GM13976 (cell line): ENCODE measurements at regions not wholly inside any gene's neighbourhood (a gene's known extent, or its start where the extent isn't known, plus 50 kb on each side); places are given as distances from the start of the nearest gene placed in this dataset.

Experiments
- DNase-seq: peaks from one replicate; pipeline ENCODE4 v3.0.0; 2012; ENCODE audit warnings: low spot score
- CTCF ChIP-seq: IDR thresholded peaks from 2 replicates; pipeline ENCODE4 v1.5.1; 2012; ENCODE audit warnings: borderline replicate concordance, mild to moderate bottlenecking; ENCODE audit not compliant: insufficient read depth; ENCODE audit errors: extremely low read depth, missing control alignments, control extremely low read depth
- in situ Hi-C: fragments of 300-500 bp; cut with MboI; formaldehyde crosslinking; loops from one replicate; pipeline ENCODE4 v1.12.0; 2022; ENCODE audit warnings: low sequenced_read_pairs, mixed read lengths, inconsistent platforms; ENCODE audit not compliant: unreplicated experiment

- in situ Hi-C loops: no loop called here
- DNase-seq: no peak
- no peak for TF ChIP-seq CTCF
Measured at GRCh38 chr3:102133376-102133775, 284.1 kb downstream of the NFKBIZ start.

- no peak for DNase-seq
- in situ Hi-C loops: no loop called here
Measured at GRCh38 chr3:102135316-102135715, 286.0 kb downstream of the NFKBIZ start.

GRCh38 chr3:102136183-102136582, 286.9 kb downstream of the NFKBIZ start:
- TF ChIP-seq CTCF: no peak
- no peak for DNase-seq
- in situ Hi-C loops: no loop called here

More at GRCh38 chr3:102135316-102135715, 286.0 kb downstream of the NFKBIZ start:
- no peak for TF ChIP-seq CTCF

- no peak for TF ChIP-seq CTCF
- in situ Hi-C loops: no loop called here
- no peak for DNase-seq
Measured at GRCh38 chr3:102140116-102140515, 290.8 kb downstream of the NFKBIZ start.

GRCh38 chr3:102141096-102141927, 292.0 kb downstream of the NFKBIZ start:
- TF ChIP-seq CTCF: no peak
- no peak for DNase-seq
- in situ Hi-C loops: no loop called here

- in situ Hi-C loops: no loop called here
- DNase-seq: no peak
- TF ChIP-seq CTCF: no peak
Measured at GRCh38 chr3:102141928-102142239, 292.6 kb downstream of the NFKBIZ start.
